ENCODE measurements at regions not wholly inside any gene's neighbourhood (a gene's known extent, or its start where the extent isn't known, plus 50 kb on each side); places are given as distances from the start of the nearest gene placed in this dataset.

DNA sequence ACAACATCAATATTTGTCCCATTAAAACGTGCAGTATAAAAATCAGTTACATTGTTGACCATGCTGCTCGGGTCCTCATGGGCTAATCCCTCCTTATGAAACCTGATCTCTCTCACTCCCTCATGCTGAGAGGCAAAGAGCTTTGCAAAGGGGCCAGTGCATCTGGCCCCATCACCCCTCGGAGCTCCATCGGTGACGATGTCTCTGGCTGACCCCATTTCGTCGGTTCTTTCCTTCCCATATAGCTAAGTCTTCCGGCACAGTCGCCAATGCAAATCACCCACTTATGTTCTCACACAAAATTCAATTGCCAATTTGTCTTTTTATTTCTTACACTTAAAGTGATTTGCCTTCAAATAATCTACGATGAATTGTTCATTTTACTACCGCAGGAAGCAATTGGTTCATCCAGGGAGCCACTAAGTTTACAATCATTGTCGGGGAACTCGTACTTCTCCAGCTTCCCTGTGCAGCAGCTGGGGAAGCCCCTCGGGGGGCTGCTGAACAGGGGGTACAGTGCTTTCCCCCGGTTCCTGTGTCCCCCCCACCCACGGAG, 199.8 kb upstream of the CDH4 start:
- no peak for TF ChIP-seq CTCF (IDR thresholded peaks at IDR 0.05)
- no peak for ATAC-seq (ENCODE audit: low FRiP score)
- no peak for DNase-seq (ENCODE audit: low spot score)

GRCh38 chr20:61052776-61053442, 199.2 kb upstream of the CDH4 start:
- ATAC-seq (ENCODE audit: low FRiP score) (no peak), DNase-seq (ENCODE audit: low spot score) (no peak)
- TF ChIP-seq CTCF (IDR thresholded peaks at IDR 0.05) = no peak

DNA sequence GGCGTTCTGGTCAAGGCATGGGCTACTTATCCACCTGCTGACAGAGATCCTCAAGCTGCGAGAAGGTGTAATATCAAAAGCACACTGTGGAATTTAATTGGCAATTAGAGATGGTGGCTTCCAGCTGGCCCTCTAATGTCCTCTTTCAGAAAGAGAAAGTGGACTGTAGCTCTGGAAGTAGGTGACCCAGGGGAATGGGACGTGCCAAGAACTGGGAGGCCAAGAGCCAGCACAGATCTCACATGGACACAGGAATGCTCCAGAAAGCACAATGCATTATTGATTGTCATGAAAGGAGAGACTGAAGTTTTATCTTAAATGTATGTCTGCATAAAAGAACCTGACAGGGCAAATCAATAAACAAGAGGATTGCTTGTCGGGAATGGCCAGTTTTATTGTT, 198.6 kb upstream of the CDH4 start:
- ATAC-seq (ENCODE audit: low FRiP score) (no peak), DNase-seq (ENCODE audit: low spot score) (no peak)
- no peak for TF ChIP-seq CTCF (IDR thresholded peaks at IDR 0.05)

DNA sequence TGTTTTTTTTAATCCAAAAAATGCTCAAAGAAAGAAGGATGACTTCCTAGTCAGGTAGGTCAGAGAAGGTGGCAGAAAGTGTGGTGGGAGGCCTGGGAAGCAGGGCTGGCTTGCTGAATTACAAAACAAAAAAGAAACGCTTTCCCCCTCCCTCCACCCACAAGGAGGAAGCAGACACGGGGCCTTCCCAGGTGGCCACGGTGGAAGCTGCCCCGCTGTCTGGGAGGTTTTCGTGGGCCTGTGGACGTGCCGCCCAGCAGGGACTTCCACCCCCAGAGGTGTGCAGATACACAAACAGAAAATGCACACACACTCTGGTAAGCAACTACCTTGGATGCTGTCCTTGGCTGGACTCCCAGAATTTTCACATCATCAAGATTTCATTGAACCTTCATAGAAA, 198.2 kb upstream of the CDH4 start:
- no peak for ATAC-seq (ENCODE audit: low FRiP score)
- no peak for TF ChIP-seq CTCF (IDR thresholded peaks at IDR 0.05)
- DNase-seq (ENCODE audit: low spot score) = no peak

DNA sequence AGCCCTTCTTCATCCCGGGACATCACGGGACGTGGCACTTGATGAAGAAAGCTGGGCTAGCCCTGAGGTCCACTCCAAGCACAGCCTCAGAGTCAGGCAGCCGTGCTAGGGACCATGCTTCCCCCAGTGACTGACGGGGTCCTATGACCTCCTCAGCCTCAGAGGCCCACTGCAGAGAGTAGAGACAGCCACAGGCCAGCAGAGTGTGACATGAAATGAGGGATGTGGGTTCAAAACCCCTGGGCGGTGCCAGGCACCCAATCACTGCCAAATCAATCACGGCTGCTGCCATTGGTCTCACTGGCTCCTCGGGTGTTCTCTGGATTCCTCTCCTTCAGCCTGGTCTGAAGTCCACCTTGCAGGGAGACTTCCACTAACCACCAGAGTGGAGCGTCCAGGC, 197.7 kb upstream of the CDH4 start:
- no peak for ATAC-seq (ENCODE audit: low FRiP score)
- DNase-seq (ENCODE audit: low spot score) = no peak
- TF ChIP-seq CTCF (IDR thresholded peaks at IDR 0.05) = no peak

GRCh38 chr20:61055180-61056010, 196.7 kb upstream of the CDH4 start:
- DNase-seq (ENCODE audit: low spot score) (no peak), ATAC-seq (ENCODE audit: low FRiP score) (no peak)
- TF ChIP-seq CTCF (IDR thresholded peaks at IDR 0.05) = no peak
